Glutamatergic neuron (in vitro differentiated cells): ENCODE measurements at regions not wholly inside any gene's neighbourhood (a gene's known extent, or its start where the extent isn't known, plus 50 kb on each side); places are given as distances from the start of the nearest gene placed in this dataset.

ENCODE experiments used
- DNase-seq: peaks from one replicate; pipeline ENCODE4 v3.0.0; 2022
- H3K27ac Mint-ChIP-seq: one replicate; pipeline ENCODE4 v1.8.0; 2020; ENCODE audit warnings: mild to moderate bottlenecking, mixed read lengths, inconsistent platforms; ENCODE audit not compliant: unreplicated experiment
- H3K27me3 Mint-ChIP-seq: one replicate; pipeline ENCODE4 v1.8.0; 2020; ENCODE audit warnings: mild to moderate bottlenecking, moderate library complexity, mixed read lengths, inconsistent platforms; ENCODE audit not compliant: unreplicated experiment
- H3K36me3 Mint-ChIP-seq: one replicate; pipeline ENCODE4 v1.8.0; 2020; ENCODE audit warnings: mild to moderate bottlenecking, mixed read lengths, inconsistent platforms; ENCODE audit not compliant: unreplicated experiment
- H3K4me1 Mint-ChIP-seq: one replicate; pipeline ENCODE4 v1.8.0; 2020; ENCODE audit warnings: mild to moderate bottlenecking, low read depth, mixed read lengths, inconsistent platforms; ENCODE audit not compliant: unreplicated experiment
- H3K4me3 Mint-ChIP-seq: one replicate; pipeline ENCODE4 v1.8.0; 2020; ENCODE audit warnings: mild to moderate bottlenecking, mixed read lengths, inconsistent platforms; ENCODE audit not compliant: unreplicated experiment
- H3K9me3 Mint-ChIP-seq: one replicate; pipeline ENCODE4 v1.8.0; 2020; ENCODE audit warnings: mild to moderate bottlenecking, moderate library complexity, mixed read lengths, inconsistent platforms; ENCODE audit not compliant: unreplicated experiment
- CTCF ChIP-seq: fragments of 200-600 bp; sonication (generic); IDR thresholded peaks from one replicate; pipeline ENCODE4 v1.5.0; 2021; ENCODE audit not compliant: partially characterized antibody, unreplicated experiment

GRCh38 chr11:92071660-92072059, 153.0 kb upstream of the FAT3 start:
- no peak for DNase-seq
- Mint-ChIP-seq H3K9me3 (peaks cover 10% of the 10 kb centered on the region), H3K4me1 (no peaks in the 10 kb centered on the region), H3K27ac (no peak overlapping the region), H3K4me3 (no peak overlapping the region), H3K27me3 (peaks cover under 1% of the 10 kb centered on the region), H3K36me3 (peaks cover 15% of the 10 kb centered on the region)
- TF ChIP-seq CTCF: no peak

- Mint-ChIP-seq H3K4me3 (no peak overlapping the region), H3K36me3 (peaks cover 15% of the 10 kb centered on the region), H3K4me1 (no peaks in the 10 kb centered on the region), H3K27ac (no peak overlapping the region), H3K27me3 (no peaks in the 10 kb centered on the region), H3K9me3 (peaks cover 10% of the 10 kb centered on the region)
- DNase-seq: no peak
- TF ChIP-seq CTCF: no peak
Observed at GRCh38 chr11:92070026-92070889, 154.4 kb upstream of the FAT3 start.

GRCh38 chr11:92067016-92067415, 157.6 kb upstream of the FAT3 start:
- Mint-ChIP-seq H3K36me3 (peaks cover 7% of the 10 kb centered on the region), H3K27me3 (no peaks in the 10 kb centered on the region)
- TF ChIP-seq CTCF: no peak

GRCh38 chr11:92061456-92062062, 163.1 kb upstream of the FAT3 start:
- Mint-ChIP-seq H3K27ac (no peak overlapping the region), H3K27me3 (no peaks in the 10 kb centered on the region), H3K4me3 (no peak overlapping the region), H3K36me3 (no peaks in the 10 kb centered on the region), H3K9me3 (no peaks in the 10 kb centered on the region), H3K4me1 (no peaks in the 10 kb centered on the region)
- no peak for DNase-seq
- TF ChIP-seq CTCF: no peak

More at GRCh38 chr11:92067016-92067415, 157.6 kb upstream of the FAT3 start:
- peaks cover 3% of the 10 kb centered on the region for H3K9me3 Mint-ChIP-seq
- no peak overlapping the region for H3K27ac Mint-ChIP-seq
- no peak overlapping the region for H3K4me3 Mint-ChIP-seq
- no peaks in the 10 kb centered on the region for H3K4me1 Mint-ChIP-seq
- no peak for DNase-seq

- Mint-ChIP-seq H3K27me3 (no peaks in the 10 kb centered on the region), H3K4me1 (no peaks in the 10 kb centered on the region), H3K27ac (no peak overlapping the region), H3K36me3 (no peaks in the 10 kb centered on the region), H3K9me3 (no peaks in the 10 kb centered on the region), H3K4me3 (no peak overlapping the region)
- no peak for TF ChIP-seq CTCF
- no peak for DNase-seq
Observed at GRCh38 chr11:92057849-92058442, 166.7 kb upstream of the FAT3 start.
